Endodermal cell (in vitro differentiated cells): ENCODE measurements at regions not wholly inside any gene's neighbourhood (a gene's known extent, or its start where the extent isn't known, plus 50 kb on each side); places are given as distances from the start of the nearest gene placed in this dataset.

Experiments
- DNase-seq: peaks from one replicate; pipeline ENCODE4 v3.0.0-alpha.2; 2017
- H3K27ac ChIP-seq: 2 replicates; pipeline ENCODE4 v1.5.1; 2013; ENCODE audit warnings: mild to moderate bottlenecking, low read depth, low read length, moderate library complexity
- H3K27me3 ChIP-seq: 2 replicates; pipeline ENCODE4 v1.6.1; 2013; ENCODE audit warnings: mild to moderate bottlenecking, low read length, moderate library complexity; ENCODE audit not compliant: insufficient read depth, control insufficient read depth, poor library complexity, severe bottlenecking
- H3K36me3 ChIP-seq: 2 replicates; pipeline ENCODE4 v1.7.0; 2013; ENCODE audit warnings: mild to moderate bottlenecking, low read length, moderate library complexity; ENCODE audit not compliant: control insufficient read depth, insufficient read depth
- H3K4me1 ChIP-seq: one replicate; pipeline ENCODE4 v1.7.0; 2013; ENCODE audit warnings: low read length; ENCODE audit not compliant: control insufficient read depth, insufficient read depth
- H3K4me3 ChIP-seq: 2 replicates; pipeline ENCODE4 v1.5.1; 2013; ENCODE audit warnings: mild to moderate bottlenecking, low read length, moderate library complexity
- H3K9ac ChIP-seq: 2 replicates; pipeline ENCODE4 v1.6.1; 2013; ENCODE audit warnings: mild to moderate bottlenecking, low read length, moderate library complexity; ENCODE audit not compliant: poor library complexity, severe bottlenecking; ENCODE audit errors: extremely low read depth
- H3K9me3 ChIP-seq: 2 replicates; pipeline ENCODE4 v1.6.1; 2013; ENCODE audit warnings: mild to moderate bottlenecking, low read length, moderate library complexity; ENCODE audit not compliant: control insufficient read depth
- H3K27ac Mint-ChIP-seq: 2 replicates; pipeline ENCODE4 v1.8.0; 2020; ENCODE audit warnings: mixed read lengths
- H3K27me3 Mint-ChIP-seq: 2 replicates; pipeline ENCODE4 v1.8.0; 2021; ENCODE audit warnings: mild to moderate bottlenecking, mixed read lengths; ENCODE audit not compliant: insufficient read depth
- H3K36me3 Mint-ChIP-seq: 2 replicates; pipeline ENCODE4 v1.8.0; 2020; ENCODE audit warnings: low read depth, mixed read lengths
- H3K4me1 Mint-ChIP-seq: 2 replicates; pipeline ENCODE4 v1.8.0; 2020; ENCODE audit warnings: mixed read lengths
- H3K4me3 Mint-ChIP-seq: 2 replicates; pipeline ENCODE4 v1.8.0; 2020; ENCODE audit warnings: mild to moderate bottlenecking, moderate library complexity, mixed read lengths
- H3K9me3 Mint-ChIP-seq: 2 replicates; pipeline ENCODE4 v1.8.0; 2020; ENCODE audit warnings: mild to moderate bottlenecking, mixed read lengths
- WGBS, 2 experiments: methylation state at CpG; one replicate each; pipeline versions ENCODE4 v1.1.5 to v1.1.7; 2013; ENCODE audit warnings: missing lambda C conversion rate in 2 of 2, mixed read lengths in 1 of 2; ENCODE audit not compliant: insufficient coverage in 1 of 2, insufficient read length in 1 of 2; 5-methylcytosine and 5-hydroxymethylcytosine counted together
- TF ChIP-seq, protein P1 (sequence below): fragments of 200-600 bp; sonication (generic); conservative IDR thresholded peaks from 2 replicates; pipeline ENCODE4 v1.5.0; 2021; ENCODE audit warnings: antibody characterized with exemption, mild to moderate bottlenecking

GRCh38 chrX:121504153-121504552 lies 456.7 kb downstream of the GLUD2 start:
- WGBS, 2 experiments = 84% methylated on average over 5 of the region's 6 CpGs; no CpG with 5 or more reads in 1 of the 2 experiments
- Mint-ChIP-seq H3K4me3 (no peak overlapping the region), H3K4me1 (no peaks in the 10 kb centered on the region), H3K27ac (no peak overlapping the region), H3K27me3 (no peaks in the 10 kb centered on the region), H3K36me3 (no peaks in the 10 kb centered on the region), H3K9me3 (peaks cover 6% of the 10 kb centered on the region)
- Histone ChIP-seq H3K36me3 (no peaks in the 10 kb centered on the region), H3K4me1 (no peaks in the 10 kb centered on the region), H3K9me3 (no peaks in the 10 kb centered on the region), H3K4me3 (no peak overlapping the region), H3K27me3 (no peaks in the 10 kb centered on the region), H3K27ac (no peak overlapping the region), H3K9ac (no peak overlapping the region)
- DNase-seq = no peak
- TF ChIP-seq, protein P1, sequence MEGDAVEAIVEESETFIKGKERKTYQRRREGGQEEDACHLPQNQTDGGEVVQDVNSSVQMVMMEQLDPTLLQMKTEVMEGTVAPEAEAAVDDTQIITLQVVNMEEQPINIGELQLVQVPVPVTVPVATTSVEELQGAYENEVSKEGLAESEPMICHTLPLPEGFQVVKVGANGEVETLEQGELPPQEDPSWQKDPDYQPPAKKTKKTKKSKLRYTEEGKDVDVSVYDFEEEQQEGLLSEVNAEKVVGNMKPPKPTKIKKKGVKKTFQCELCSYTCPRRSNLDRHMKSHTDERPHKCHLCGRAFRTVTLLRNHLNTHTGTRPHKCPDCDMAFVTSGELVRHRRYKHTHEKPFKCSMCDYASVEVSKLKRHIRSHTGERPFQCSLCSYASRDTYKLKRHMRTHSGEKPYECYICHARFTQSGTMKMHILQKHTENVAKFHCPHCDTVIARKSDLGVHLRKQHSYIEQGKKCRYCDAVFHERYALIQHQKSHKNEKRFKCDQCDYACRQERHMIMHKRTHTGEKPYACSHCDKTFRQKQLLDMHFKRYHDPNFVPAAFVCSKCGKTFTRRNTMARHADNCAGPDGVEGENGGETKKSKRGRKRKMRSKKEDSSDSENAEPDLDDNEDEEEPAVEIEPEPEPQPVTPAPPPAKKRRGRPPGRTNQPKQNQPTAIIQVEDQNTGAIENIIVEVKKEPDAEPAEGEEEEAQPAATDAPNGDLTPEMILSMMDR = no peak

DNA sequence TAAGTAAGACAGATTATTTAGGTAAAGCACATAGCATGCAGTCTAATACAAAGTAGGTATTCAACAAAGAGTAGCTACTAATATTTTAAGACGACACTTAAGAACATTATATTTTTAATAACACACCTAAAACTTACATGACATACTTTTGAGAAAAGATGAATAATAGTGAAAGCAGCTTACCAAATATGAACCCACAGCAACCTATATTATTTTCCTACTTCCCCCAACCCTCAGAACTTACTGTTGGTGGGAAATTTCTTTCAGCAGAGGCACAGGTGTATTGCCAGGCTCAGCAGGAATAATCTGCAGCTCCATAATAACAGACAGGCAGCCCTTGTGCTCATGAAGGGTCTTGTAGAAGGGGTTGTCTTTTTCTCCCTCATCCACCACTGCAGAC lies 498.9 kb downstream of the GLUD2 start:
- Mint-ChIP-seq H3K27ac (no peak overlapping the region), H3K27me3 (no peaks in the 10 kb centered on the region), H3K4me1 (no peaks in the 10 kb centered on the region), H3K36me3 (no peaks in the 10 kb centered on the region), H3K4me3 (no peak overlapping the region), H3K9me3 (peaks cover 70% of the 10 kb centered on the region)
- DNase-seq = no peak
- Histone ChIP-seq H3K27ac (no peak overlapping the region), H3K27me3 (no peaks in the 10 kb centered on the region), H3K4me3 (no peak overlapping the region), H3K36me3 (no peaks in the 10 kb centered on the region), H3K4me1 (no peaks in the 10 kb centered on the region), H3K9ac (no peak overlapping the region), H3K9me3 (peaks cover 8% of the 10 kb centered on the region)
- no CpG with 5 or more reads among the region's 1 CpG for WGBS, 2 experiments
- TF ChIP-seq, protein P1 = no peak

GRCh38 chrX:121558886-121559285 lies 511.5 kb downstream of the GLUD2 start:
- WGBS, 2 experiments = 85% methylated on average over 2 of the region's 2 CpGs; no CpG with 5 or more reads in 1 of the 2 experiments
- Mint-ChIP-seq H3K27me3 (no peaks in the 10 kb centered on the region), H3K9me3 (peaks cover 37% of the 10 kb centered on the region)

More at GRCh38 chrX:121558886-121559285, 511.5 kb downstream of the GLUD2 start:
- Histone ChIP-seq H3K4me1 (no peaks in the 10 kb centered on the region), H3K36me3 (no peaks in the 10 kb centered on the region), H3K27me3 (no peaks in the 10 kb centered on the region), H3K27ac (no peak overlapping the region), H3K9ac (no peak overlapping the region), H3K4me3 (no peak overlapping the region), H3K9me3 (no peaks in the 10 kb centered on the region)
- H3K4me3 Mint-ChIP-seq = no peak overlapping the region
- TF ChIP-seq, protein P1 = no peak
- H3K4me1 Mint-ChIP-seq = no peaks in the 10 kb centered on the region
- no peak for DNase-seq
- no peaks in the 10 kb centered on the region for H3K36me3 Mint-ChIP-seq
- no peak overlapping the region for H3K27ac Mint-ChIP-seq
